GM23248 (cell line): ENCODE measurements at regions not wholly inside any gene's neighbourhood (a gene's known extent, or its start where the extent isn't known, plus 50 kb on each side); places are given as distances from the start of the nearest gene placed in this dataset.

Experiments used
- DNase-seq: peaks from one replicate; pipeline ENCODE4 v3.0.0-alpha.2; 2015
- H2AFZ ChIP-seq: fragments of 200-600 bp; sonication (generic); 2 replicates; pipeline ENCODE4 v1.6.1; 2016; ENCODE audit warnings: antibody characterized with exemption
- H3F3A ChIP-seq: fragments of 200-600 bp; sonication (generic); 2 replicates; pipeline ENCODE4 v1.6.1; 2016; ENCODE audit warnings: mild to moderate bottlenecking, antibody characterized with exemption, mixed run types; ENCODE audit not compliant: insufficient read depth
- H3K27ac ChIP-seq: fragments of 200-600 bp; sonication (generic); 2 replicates; pipeline ENCODE4 v1.5.1; 2016; ENCODE audit warnings: mild to moderate bottlenecking
- H3K27me3 ChIP-seq: fragments of 200-600 bp; sonication (generic); replicated peaks from 2 replicates; pipeline ENCODE4 v1.6.1; 2016; ENCODE audit warnings: mild to moderate bottlenecking; ENCODE audit not compliant: insufficient read depth
- H3K36me3 ChIP-seq: fragments of 200-600 bp; sonication (generic); 2 replicates; pipeline ENCODE4 v1.6.1; 2016; ENCODE audit warnings: low read depth, mild to moderate bottlenecking
- H3K4me1 ChIP-seq: fragments of 200-600 bp; sonication (generic); 2 replicates; pipeline ENCODE4 v1.6.1; 2016; ENCODE audit warnings: mild to moderate bottlenecking; ENCODE audit not compliant: insufficient read depth
- H3K4me2 ChIP-seq: fragments of 200-600 bp; sonication (generic); one replicate; pipeline ENCODE4 v1.6.1; 2016; ENCODE audit warnings: mild to moderate bottlenecking; ENCODE audit not compliant: unreplicated experiment
- H3K4me3 ChIP-seq: fragments of 200-600 bp; sonication (generic); 2 replicates; pipeline ENCODE4 v1.5.1; 2016; ENCODE audit warnings: mild to moderate bottlenecking
- H3K79me2 ChIP-seq: fragments of 200-600 bp; sonication (generic); 2 replicates; pipeline ENCODE4 v1.6.1; 2016; ENCODE audit warnings: mild to moderate bottlenecking; ENCODE audit not compliant: insufficient read depth
- H3K9ac ChIP-seq: fragments of 200-600 bp; sonication (generic); 2 replicates; pipeline ENCODE4 v1.6.1; 2016; ENCODE audit warnings: mild to moderate bottlenecking
- H3K9me2 ChIP-seq: fragments of 200-600 bp; sonication (generic); 2 replicates; pipeline ENCODE4 v1.6.1; 2016; ENCODE audit warnings: mixed run types, mild to moderate bottlenecking, moderate library complexity; ENCODE audit not compliant: insufficient read depth
- H3K9me3 ChIP-seq: fragments of 200-600 bp; sonication (generic); one replicate; pipeline ENCODE4 v1.6.1; 2017; ENCODE audit warnings: low read depth
- H4K20me1 ChIP-seq: fragments of 200-600 bp; sonication (generic); 2 replicates; pipeline ENCODE4 v1.6.0; 2016; ENCODE audit not compliant: insufficient read depth
- EZH2 ChIP-seq: fragments of 200-600 bp; sonication (generic); IDR thresholded peaks from 2 replicates; pipeline ENCODE4 v1.6.1; 2018; ENCODE audit warnings: antibody characterized with exemption, mild to moderate bottlenecking; ENCODE audit not compliant: insufficient read depth, poor library complexity, severe bottlenecking
- EZH2phosphoT487 ChIP-seq: fragments of 200-600 bp; sonication (generic); IDR thresholded peaks from 2 replicates; pipeline ENCODE4 v1.6.1; 2018; ENCODE audit warnings: antibody characterized with exemption, moderate library complexity, mild to moderate bottlenecking, low read depth; ENCODE audit not compliant: insufficient read depth
- WGBS, 2 experiments: methylation state at CpG; one replicate each; pipeline ENCODE4 v1.1.6; 2015 to 2017; ENCODE audit warnings: low lambda C conversion rate in 2 of 2, low coverage in 1 of 2; ENCODE audit errors: missing lambda C conversion rate in 2 of 2; 5-methylcytosine and 5-hydroxymethylcytosine counted together
- in situ Hi-C: fragments of 300-500 bp; cut with MboI; formaldehyde crosslinking; loops from 2 replicates; pipeline ENCODE4 v1.15.0; 2020

- no peak for TF ChIP-seq EZH2
- TF ChIP-seq EZH2phosphoT487, result no peak
- H3K27me3 ChIP-seq, result no peaks in the 10 kb centered on the region
- H3K79me2 ChIP-seq, result no peaks in the 10 kb centered on the region
- H3K4me3 ChIP-seq, result no peak overlapping the region
- H3K9me3 ChIP-seq, result no peaks in the 10 kb centered on the region
- H2AFZ ChIP-seq, result no peak overlapping the region
- no peak overlapping the region for H3K9ac ChIP-seq
- no peaks in the 10 kb centered on the region for H3K36me3 ChIP-seq
- H3F3A ChIP-seq, result no peaks in the 10 kb centered on the region
- H3K9me2 ChIP-seq, result no peaks in the 10 kb centered on the region
- H3K27ac ChIP-seq, result no peak overlapping the region
- in situ Hi-C loops, result loop anchor here (25.0 kb wide), 2 partner anchors 817 to 1042 kb away; partner anchors contain the start of gene TGFB2
- no peak overlapping the region for H3K4me2 ChIP-seq
- H3K4me1 ChIP-seq, result no peaks in the 10 kb centered on the region
- DNase-seq, result no peak
- H4K20me1 ChIP-seq, result no peaks in the 10 kb centered on the region
- 72 to 76% methylated on average over 2 of the region's 2 CpGs for WGBS, 2 experiments
Measured at GRCh38 chr1:219379691-219380090, 206.0 kb downstream of the LYPLAL1 start.

- H3K27ac ChIP-seq, result no peak overlapping the region
- no peaks in the 10 kb centered on the region for H3K79me2 ChIP-seq
- no peaks in the 10 kb centered on the region for H4K20me1 ChIP-seq
- WGBS, 2 experiments, result 82 to 83% methylated on average over 4 of the region's 4 CpGs
- no peak overlapping the region for H3K4me3 ChIP-seq
- H3K9ac ChIP-seq, result no peak overlapping the region
- no peaks in the 10 kb centered on the region for H3K36me3 ChIP-seq
- no peaks in the 10 kb centered on the region for H3K9me3 ChIP-seq
- TF ChIP-seq EZH2phosphoT487, result no peak
- no peak for TF ChIP-seq EZH2
- H3K4me1 ChIP-seq, result no peaks in the 10 kb centered on the region
- H2AFZ ChIP-seq, result no peak overlapping the region
- no peaks in the 10 kb centered on the region for H3F3A ChIP-seq
- no peak for DNase-seq
- no peaks in the 10 kb centered on the region for H3K27me3 ChIP-seq
- H3K4me2 ChIP-seq, result no peak overlapping the region
- in situ Hi-C loops, result loop anchor here (25.0 kb wide), 2 partner anchors 812 to 1037 kb away; partner anchors contain the start of gene TGFB2
- no peaks in the 10 kb centered on the region for H3K9me2 ChIP-seq
Measured at GRCh38 chr1:219374636-219375035, 201.0 kb downstream of the LYPLAL1 start.

- Histone ChIP-seq H3K27ac (no peak overlapping the region), H3K27me3 (no peaks in the 10 kb centered on the region), H3K36me3 (no peaks in the 10 kb centered on the region), H3K4me2 (no peak overlapping the region), H3K79me2 (no peaks in the 10 kb centered on the region), H3K4me1 (no peaks in the 10 kb centered on the region), H3K4me3 (no peak overlapping the region), H3F3A (no peaks in the 10 kb centered on the region), H4K20me1 (no peaks in the 10 kb centered on the region), H3K9me2 (no peaks in the 10 kb centered on the region), H3K9ac (no peak overlapping the region), H3K9me3 (no peaks in the 10 kb centered on the region), H2AFZ (no peak overlapping the region)
- DNase-seq, result no peak
- WGBS, 2 experiments, result 83 to 88% methylated on average over 5 of the region's 5 CpGs
- TF ChIP-seq EZH2 (no peak), EZH2phosphoT487 (no peak)
- in situ Hi-C loops, result no loop called here
Measured at GRCh38 chr1:219374046-219374566, 200.4 kb downstream of the LYPLAL1 start.

DNA sequence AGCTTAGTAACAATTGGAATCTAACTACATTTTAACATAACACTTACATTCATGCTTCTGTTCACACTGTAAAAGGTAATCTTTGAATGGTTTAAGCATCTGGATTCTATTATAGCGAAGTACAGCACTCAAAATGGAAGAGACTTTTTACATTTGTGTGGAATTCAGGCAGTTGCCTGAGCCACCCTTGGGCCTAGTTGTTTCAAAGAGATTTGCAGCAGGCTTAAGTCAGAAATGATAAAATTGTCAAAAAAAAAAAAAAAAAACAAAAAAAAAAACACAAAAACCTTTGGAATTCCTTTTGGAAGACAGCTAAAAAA, 199.9 kb downstream of the LYPLAL1 start:
- Histone ChIP-seq H3K9me3 (no peaks in the 10 kb centered on the region), H3K79me2 (no peaks in the 10 kb centered on the region), H3K27ac (no peak overlapping the region), H3K27me3 (no peaks in the 10 kb centered on the region), H3F3A (no peaks in the 10 kb centered on the region), H3K36me3 (no peaks in the 10 kb centered on the region), H3K9me2 (no peaks in the 10 kb centered on the region), H3K4me3 (no peak overlapping the region), H4K20me1 (no peaks in the 10 kb centered on the region), H3K4me1 (no peaks in the 10 kb centered on the region), H3K4me2 (no peak overlapping the region), H3K9ac (no peak overlapping the region), H2AFZ (no peak overlapping the region)
- TF ChIP-seq EZH2phosphoT487, result no peak
- DNase-seq, result no peak
- in situ Hi-C loops, result no loop called here
- WGBS, 2 experiments, result 71 to 73% methylated on average over 1 of the region's 1 CpG
